ENCODE measurements at regions not wholly inside any gene's neighbourhood (a gene's known extent, or its start where the extent isn't known, plus 50 kb on each side); places are given as distances from the start of the nearest gene placed in this dataset.

- TF ChIP-seq POLR2A (IDR thresholded peaks at IDR 0.05; ENCODE audit: low read length) (no peak), GATA1 (IDR thresholded peaks at IDR 0.05; ENCODE audit: low read depth, low read length) (no peak)
Observed at GRCh38 chr5:164296603-164297080, 791.2 kb downstream of the MAT2B start.
